BJ (cell line): ENCODE measurements at regions not wholly inside any gene's neighbourhood (a gene's known extent, or its start where the extent isn't known, plus 50 kb on each side); places are given as distances from the start of the nearest gene placed in this dataset.

Experiments
- CTCF ChIA-PET: fragments of 350-600 bp; formaldehyde crosslinking; extraction: SDS; loops from one replicate; lab custom pipeline; 2021; ENCODE audit warnings: antibody characterized with exemption, inconsistent platforms; lab: Yijun Ruan, JAX
- POLR2A ChIA-PET: fragments of 300-600 bp; sonication (Branson Sonifier 250); formaldehyde crosslinking; extraction: SDS; loops from one replicate; lab custom pipeline; 2021; ENCODE audit warnings: antibody characterized with exemption; lab: Charles Lee
- DNase-seq: peaks from one replicate; pipeline ENCODE4 v3.0.0-alpha.2; 2011; ENCODE audit warnings: low read depth
- H3K27me3 ChIP-seq: 2 replicates; pipeline ENCODE4 v1.6.0; 2011; ENCODE audit warnings: low read length; ENCODE audit not compliant: control insufficient read depth, insufficient read depth
- H3K36me3 ChIP-seq: 2 replicates; pipeline ENCODE4 v1.5.1; 2011; ENCODE audit warnings: low read length; ENCODE audit not compliant: control insufficient read depth, insufficient read depth
- H3K4me3 ChIP-seq: 2 replicates; pipeline ENCODE4 v1.5.1; 2011; ENCODE audit warnings: low read depth, mild to moderate bottlenecking, control low read depth, low read length
- CTCF ChIP-seq: IDR thresholded peaks from 2 replicates; pipeline ENCODE4 v1.5.1; 2011; ENCODE audit warnings: low read depth, mild to moderate bottlenecking, control low read depth, inconsistent platforms, low read length, moderate library complexity; ENCODE audit not compliant: insufficient read depth

- ChIA-PET CTCF (no interaction called here), POLR2A (interaction anchor here (0.7 kb wide), 1 partner anchor 12 kb away, joined by 4 read pairs; no protein-coding TSS in a partner anchor)
- DNase-seq, result no peak
- no peak overlapping the region for H3K4me3 ChIP-seq
- no peaks in the 10 kb centered on the region for H3K27me3 ChIP-seq
- no peaks in the 10 kb centered on the region for H3K36me3 ChIP-seq
- no peak for TF ChIP-seq CTCF
Measured at GRCh38 chr4:126458993-126459392, 1144.2 kb downstream of the FAT4 start.

GRCh38 chr4:126465341-126465740, 1150.6 kb downstream of the FAT4 start:
- CTCF ChIA-PET, result no interaction called here
- no peaks in the 10 kb centered on the region for H3K36me3 ChIP-seq
- H3K27me3 ChIP-seq, result no peaks in the 10 kb centered on the region
- no peak overlapping the region for H3K4me3 ChIP-seq
- TF ChIP-seq CTCF, result no peak
- no peak for DNase-seq
- POLR2A ChIA-PET, result no interaction called here

GRCh38 chr4:126466848-126467247, 1152.1 kb downstream of the FAT4 start:
- H3K4me3 ChIP-seq, result no peak overlapping the region
- ChIA-PET CTCF (no interaction called here), POLR2A (no interaction called here)
- no peak for DNase-seq
- no peaks in the 10 kb centered on the region for H3K36me3 ChIP-seq
- no peaks in the 10 kb centered on the region for H3K27me3 ChIP-seq
- TF ChIP-seq CTCF, result no peak

- POLR2A ChIA-PET, result no interaction called here
- no peak for DNase-seq
- H3K4me3 ChIP-seq, result no peak overlapping the region
- TF ChIP-seq CTCF, result no peak
- CTCF ChIA-PET, result no interaction called here
- H3K36me3 ChIP-seq, result no peaks in the 10 kb centered on the region
- no peaks in the 10 kb centered on the region for H3K27me3 ChIP-seq
Measured at GRCh38 chr4:126468144-126468543, 1153.4 kb downstream of the FAT4 start.

GRCh38 chr4:126470862-126471261, 1156.1 kb downstream of the FAT4 start:
- no peak overlapping the region for H3K4me3 ChIP-seq
- no peaks in the 10 kb centered on the region for H3K27me3 ChIP-seq
- ChIA-PET POLR2A (no interaction called here), CTCF (no interaction called here)
- TF ChIP-seq CTCF, result no peak
- DNase-seq, result no peak
- no peaks in the 10 kb centered on the region for H3K36me3 ChIP-seq
